Mesothelial cell of epicardium (in vitro differentiated cells): ENCODE measurements at regions not wholly inside any gene's neighbourhood (a gene's known extent, or its start where the extent isn't known, plus 50 kb on each side); places are given as distances from the start of the nearest gene placed in this dataset.

Source experiments
- DNase-seq, 2 experiments: peaks; one replicate each; pipeline ENCODE4 v3.0.0; 2021; ENCODE audit warnings: low spot score in 2 of 2; ENCODE audit not compliant: unreplicated experiment in 2 of 2
- H3K27ac Mint-ChIP-seq: 2 replicates; pipeline ENCODE4 v1.8.0; 2021; ENCODE audit warnings: mixed read lengths
- H3K27me3 Mint-ChIP-seq: 2 replicates; pipeline ENCODE4 v1.8.0; 2021; ENCODE audit warnings: low read depth, mixed read lengths
- H3K36me3 Mint-ChIP-seq: 2 replicates; pipeline ENCODE4 v1.8.0; 2021; ENCODE audit warnings: mixed read lengths
- H3K4me1 Mint-ChIP-seq: 2 replicates; pipeline ENCODE4 v1.8.0; 2021; ENCODE audit warnings: mixed read lengths
- H3K4me3 Mint-ChIP-seq: 2 replicates; pipeline ENCODE4 v1.8.0; 2021; ENCODE audit warnings: mild to moderate bottlenecking, moderate library complexity, mixed read lengths
- H3K9me3 Mint-ChIP-seq: 2 replicates; pipeline ENCODE4 v1.8.0; 2021; ENCODE audit warnings: mixed read lengths
- CTCF ChIP-seq: fragments of 200-600 bp; sonication (generic); IDR thresholded peaks from one replicate; pipeline ENCODE4 v1.5.0; 2021; ENCODE audit warnings: antibody characterized with exemption; ENCODE audit not compliant: unreplicated experiment

GRCh38 chr12:34335819-34336262 lies 313.5 kb downstream of the ALG10 start:
- TF ChIP-seq CTCF, result no peak
- Mint-ChIP-seq H3K4me1 (no peaks in the 10 kb centered on the region), H3K27ac (no peak overlapping the region), H3K4me3 (no peak overlapping the region), H3K27me3 (no peaks in the 10 kb centered on the region), H3K36me3 (no peaks in the 10 kb centered on the region), H3K9me3 (peaks cover 16% of the 10 kb centered on the region)
- DNase-seq, result no peak

GRCh38 chr12:34336619-34337465 lies 314.5 kb downstream of the ALG10 start:
- Mint-ChIP-seq H3K4me3 (no peak overlapping the region), H3K36me3 (no peaks in the 10 kb centered on the region), H3K27me3 (no peaks in the 10 kb centered on the region), H3K27ac (no peak overlapping the region), H3K9me3 (peaks cover 11% of the 10 kb centered on the region), H3K4me1 (no peaks in the 10 kb centered on the region)
- no peak for TF ChIP-seq CTCF
- no peak for DNase-seq

- H3K4me1 Mint-ChIP-seq, result no peaks in the 10 kb centered on the region
- H3K9me3 Mint-ChIP-seq, result peaks cover 4% of the 10 kb centered on the region
- no peaks in the 10 kb centered on the region for H3K36me3 Mint-ChIP-seq
- no peak overlapping the region for H3K4me3 Mint-ChIP-seq
- TF ChIP-seq CTCF, result no peak
- H3K27me3 Mint-ChIP-seq, result no peaks in the 10 kb centered on the region
- H3K27ac Mint-ChIP-seq, result no peak overlapping the region
- no peak for DNase-seq
Measured at GRCh38 chr12:34338751-34339150, 316.5 kb downstream of the ALG10 start.

GRCh38 chr12:34339922-34340321 lies 317.6 kb downstream of the ALG10 start:
- Mint-ChIP-seq H3K4me1 (no peaks in the 10 kb centered on the region), H3K27ac (no peak overlapping the region), H3K4me3 (no peak overlapping the region), H3K27me3 (no peaks in the 10 kb centered on the region), H3K9me3 (peaks cover 4% of the 10 kb centered on the region), H3K36me3 (no peaks in the 10 kb centered on the region)
- DNase-seq, result no peak
- TF ChIP-seq CTCF, result no peak

GRCh38 chr12:34340534-34341361 lies 318.5 kb downstream of the ALG10 start:
- no peaks in the 10 kb centered on the region for H3K27me3 Mint-ChIP-seq

More at GRCh38 chr12:34340534-34341361, 318.5 kb downstream of the ALG10 start:
- no peak for DNase-seq
- Mint-ChIP-seq H3K4me3 (no peak overlapping the region), H3K9me3 (peaks cover 4% of the 10 kb centered on the region), H3K4me1 (no peaks in the 10 kb centered on the region), H3K36me3 (no peaks in the 10 kb centered on the region), H3K27ac (no peak overlapping the region)
- TF ChIP-seq CTCF, result no peak
